GM23248 (cell line): ENCODE measurements at regions not wholly inside any gene's neighbourhood (a gene's known extent, or its start where the extent isn't known, plus 50 kb on each side); places are given as distances from the start of the nearest gene placed in this dataset.

Experiments
- EZH2 ChIP-seq: fragments of 200-600 bp; sonication (generic); IDR thresholded peaks from 2 replicates; pipeline ENCODE4 v1.6.1; 2018; ENCODE audit warnings: antibody characterized with exemption, mild to moderate bottlenecking; ENCODE audit not compliant: insufficient read depth, poor library complexity, severe bottlenecking
- EZH2phosphoT487 ChIP-seq: fragments of 200-600 bp; sonication (generic); IDR thresholded peaks from 2 replicates; pipeline ENCODE4 v1.6.1; 2018; ENCODE audit warnings: antibody characterized with exemption, moderate library complexity, mild to moderate bottlenecking, low read depth; ENCODE audit not compliant: insufficient read depth

DNA sequence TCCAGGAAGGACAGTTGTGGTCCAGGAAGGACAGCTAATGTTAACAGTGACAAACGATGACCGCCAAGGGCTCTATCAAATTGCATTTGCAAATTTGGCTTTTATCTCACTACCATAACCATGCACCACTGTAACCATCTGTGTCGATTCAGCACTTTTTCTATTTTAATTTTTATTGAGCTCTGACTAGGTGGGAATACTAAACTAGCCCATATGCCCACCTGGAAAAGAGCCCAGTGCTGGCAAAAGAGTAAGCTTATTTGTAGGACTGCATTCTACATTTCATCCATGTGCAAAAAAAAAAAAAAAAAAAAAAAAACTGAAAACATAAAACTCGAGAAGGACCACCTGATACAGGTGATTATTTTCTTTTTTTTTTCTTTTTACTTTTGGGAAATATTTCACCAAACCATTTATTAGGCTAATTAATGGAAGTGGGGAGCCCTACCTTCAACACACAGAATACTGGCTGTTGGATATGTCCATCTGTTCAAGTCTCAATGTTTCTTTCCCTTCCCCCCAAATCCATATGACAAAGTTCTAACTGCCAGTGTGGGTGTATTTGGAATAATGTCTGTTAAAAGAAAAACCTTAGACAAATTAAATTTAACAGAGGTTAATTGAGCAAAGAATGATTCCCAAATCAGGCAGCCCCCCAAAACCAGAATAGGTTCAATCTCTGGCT lies 99.5 kb upstream of the MXRA5 start:
- TF ChIP-seq EZH2phosphoT487 = no peak
- TF ChIP-seq EZH2 = no peak
